ENCODE measurements at regions not wholly inside any gene's neighbourhood (a gene's known extent, or its start where the extent isn't known, plus 50 kb on each side); places are given as distances from the start of the nearest gene placed in this dataset.

DNA sequence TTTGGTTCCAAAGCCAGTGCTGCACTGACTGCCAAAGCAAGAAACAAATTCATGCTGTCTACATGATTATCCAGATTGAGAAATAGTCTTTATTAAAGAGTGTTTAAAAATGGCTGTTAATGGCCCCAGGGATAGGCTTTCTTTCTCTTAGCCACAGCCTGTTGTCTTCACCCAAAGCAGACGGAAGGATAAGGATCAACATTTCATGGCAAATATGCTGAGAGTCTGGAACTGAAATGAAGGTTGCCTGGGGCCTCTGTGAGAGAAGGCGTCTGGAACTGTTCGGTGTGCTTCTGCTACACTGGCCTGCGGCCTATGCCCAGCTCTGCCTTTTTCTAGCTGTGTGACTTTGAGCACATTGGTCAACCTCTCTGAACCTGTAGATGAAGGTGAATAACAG lies 373.0 kb upstream of the ZFP64 start:
- no peak for DNase-seq

DNA sequence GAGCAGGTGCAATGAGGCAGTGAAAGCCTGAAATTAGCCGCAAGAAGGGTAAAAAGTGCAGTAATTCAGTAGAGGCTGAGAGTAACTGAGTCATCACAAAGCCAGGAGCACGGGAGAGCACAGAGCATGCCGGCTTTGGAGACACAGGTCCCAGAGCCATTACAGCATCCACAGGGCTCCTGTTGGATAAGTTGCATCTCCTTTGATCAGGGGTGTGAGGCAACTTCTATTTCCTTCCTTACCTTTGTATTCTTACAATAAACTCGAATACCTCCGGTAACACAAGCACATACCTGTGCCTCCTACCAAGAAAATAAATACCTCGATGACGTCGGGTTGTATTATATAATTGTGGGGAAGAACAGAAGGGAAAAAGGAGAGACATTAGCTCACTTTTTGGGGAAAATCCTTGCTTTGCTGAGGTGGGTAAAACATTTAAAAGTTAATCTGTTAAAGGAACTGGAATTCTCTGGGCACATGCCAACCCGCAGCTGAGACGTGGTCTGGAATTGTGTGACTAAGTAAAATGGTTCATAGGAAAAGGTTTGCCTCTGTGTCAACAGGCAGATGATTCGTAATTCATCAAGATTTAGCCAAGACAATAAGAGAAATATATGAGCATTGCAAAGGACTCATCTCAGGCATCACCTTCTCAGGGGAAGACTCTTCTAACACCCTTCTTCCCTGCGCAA lies 360.7 kb upstream of the ZFP64 start:
- no peak for DNase-seq

DNA sequence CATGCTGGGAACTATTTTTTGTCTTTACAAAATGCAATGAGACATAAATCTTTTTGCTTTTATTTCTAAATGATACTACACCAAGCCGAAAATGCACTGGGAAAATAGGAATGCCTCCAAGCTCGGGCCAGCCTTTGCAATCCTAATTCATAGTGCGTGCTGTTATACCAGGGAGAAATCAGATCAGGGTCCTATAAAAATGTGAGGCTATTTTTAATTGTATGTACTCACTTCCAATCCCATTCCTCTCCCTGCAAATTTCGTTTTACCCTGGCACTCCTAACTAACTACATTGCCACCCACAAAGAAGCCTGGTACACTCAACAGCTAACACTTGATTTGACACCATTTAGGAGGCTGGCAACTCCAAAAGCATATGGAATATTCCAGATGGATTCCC lies 350.6 kb upstream of the ZFP64 start:
- DNase-seq = no peak

DNA sequence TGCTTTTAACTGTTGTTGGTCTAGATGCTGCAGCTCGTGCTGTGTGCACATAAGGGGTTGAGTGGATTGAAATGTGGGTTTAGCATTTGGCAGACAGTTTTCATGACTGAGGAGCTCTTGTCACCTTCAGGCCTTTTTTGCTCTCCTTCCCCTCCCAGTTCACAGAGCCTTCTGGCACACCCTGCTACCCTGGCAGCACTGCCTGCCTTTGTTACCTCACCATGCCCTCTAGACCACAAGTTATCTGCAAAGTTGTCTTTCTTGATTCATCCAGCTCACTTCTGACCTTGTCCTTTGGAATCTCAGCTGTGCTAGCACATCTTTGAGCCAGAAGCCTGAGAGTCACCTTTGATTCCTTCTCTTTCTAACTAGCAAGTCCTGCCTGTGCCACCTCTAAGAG lies 348.9 kb upstream of the ZFP64 start:
- DNase-seq = no peak

DNA sequence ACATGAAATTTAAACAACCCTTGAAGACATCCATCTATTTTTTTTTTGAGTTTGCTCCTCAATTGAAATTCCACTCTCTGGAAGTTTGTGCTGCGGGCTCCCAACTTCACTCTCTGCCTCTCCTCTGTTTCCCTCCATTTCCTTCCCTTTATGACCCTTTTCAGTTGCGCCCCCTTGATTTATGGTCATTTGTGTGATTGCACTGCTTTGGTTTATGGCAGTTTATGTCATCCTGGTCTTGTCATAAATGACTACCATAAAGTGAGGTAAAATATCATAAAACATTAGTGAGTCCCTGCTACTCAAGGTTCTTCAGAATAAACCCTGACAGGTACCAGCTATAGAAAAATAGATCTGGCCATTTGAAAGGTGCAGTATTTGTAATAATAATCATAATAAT lies 348.3 kb upstream of the ZFP64 start:
- DNase-seq = no peak

DNA sequence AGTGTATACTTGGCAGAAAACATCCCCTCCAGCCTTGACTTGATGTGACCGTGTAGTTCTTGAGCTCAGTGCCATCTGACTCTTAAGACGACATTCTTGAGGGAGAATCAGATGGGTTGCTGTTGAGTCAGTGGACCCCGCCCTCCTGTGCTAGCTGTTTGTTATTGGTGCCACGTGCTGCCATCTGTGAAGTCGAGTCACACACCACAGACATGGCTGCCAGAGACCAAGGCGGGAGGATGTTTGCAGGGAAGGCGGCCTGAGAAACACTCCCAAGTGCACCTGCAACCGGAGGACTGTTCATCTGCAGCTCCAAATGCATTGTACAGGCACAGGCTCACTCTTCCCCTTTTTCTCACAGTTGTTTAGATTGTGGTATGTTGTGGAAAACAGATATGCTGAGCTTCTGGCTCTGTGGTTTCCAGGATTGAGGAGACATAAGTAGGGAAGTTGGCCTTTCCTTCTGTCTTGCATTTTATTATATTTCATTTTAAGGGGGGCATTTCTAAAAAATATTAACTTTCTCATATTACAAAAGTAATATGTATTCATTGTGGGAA lies 345.3 kb upstream of the ZFP64 start:
- DNase-seq = no peak

DNA sequence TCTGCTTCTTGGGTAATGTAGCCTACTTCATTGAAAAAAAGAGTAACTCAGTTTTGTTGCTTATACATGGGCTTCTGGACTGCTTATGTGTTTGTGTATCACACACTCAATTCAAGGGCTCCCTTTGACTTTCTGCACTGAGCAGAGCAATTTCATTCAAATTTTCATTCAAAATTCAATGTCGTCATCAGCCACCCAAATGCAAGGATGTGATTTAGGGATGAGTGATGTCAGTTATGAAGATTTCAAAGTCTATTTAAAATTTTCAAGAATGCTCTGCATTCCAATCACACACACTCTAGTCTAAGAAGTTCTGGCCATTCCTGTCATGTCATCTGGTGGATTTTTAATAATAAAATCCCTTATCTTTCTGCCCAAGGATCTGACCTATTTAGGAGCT lies 344.5 kb upstream of the ZFP64 start:
- no peak for DNase-seq

DNA sequence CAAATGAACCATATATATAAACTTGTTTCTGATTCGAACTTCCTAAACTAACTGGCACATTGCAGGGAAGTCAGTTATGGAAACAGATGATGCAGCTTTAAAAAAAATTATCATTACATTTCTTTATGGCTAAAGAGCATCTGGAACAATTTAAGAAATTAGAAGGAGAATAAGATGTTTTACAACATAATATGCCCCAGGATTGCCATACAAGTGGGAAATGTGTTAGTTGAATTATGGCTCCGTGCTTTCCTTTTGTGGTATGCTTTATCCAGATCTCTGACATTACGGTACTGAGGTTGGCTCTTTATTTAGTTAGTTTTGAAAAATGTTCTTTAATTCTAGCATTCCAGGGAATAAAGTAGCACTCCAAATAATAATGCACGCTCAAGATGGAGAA lies 343.0 kb upstream of the ZFP64 start:
- DNase-seq = peak; percentile 1

DNA sequence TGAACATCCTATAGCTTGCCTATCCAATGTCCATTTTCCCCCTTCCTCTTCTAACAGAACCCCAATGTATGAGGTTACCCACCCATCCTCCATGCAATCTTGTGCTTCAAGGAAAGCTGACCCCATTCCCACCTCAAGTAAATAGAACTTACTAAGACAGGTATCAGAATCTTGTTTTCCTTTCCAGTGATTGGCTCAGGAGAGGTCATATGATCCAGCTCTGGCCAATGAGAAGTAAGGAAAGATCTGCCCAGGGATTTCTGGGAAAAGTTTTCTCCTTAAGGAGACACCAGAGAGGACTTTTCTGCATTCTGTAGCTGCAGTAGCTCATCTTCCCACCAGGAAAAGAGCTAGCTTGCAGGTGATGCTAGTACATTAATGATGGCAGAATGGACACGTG lies 341.8 kb upstream of the ZFP64 start:
- no peak for DNase-seq

DNA sequence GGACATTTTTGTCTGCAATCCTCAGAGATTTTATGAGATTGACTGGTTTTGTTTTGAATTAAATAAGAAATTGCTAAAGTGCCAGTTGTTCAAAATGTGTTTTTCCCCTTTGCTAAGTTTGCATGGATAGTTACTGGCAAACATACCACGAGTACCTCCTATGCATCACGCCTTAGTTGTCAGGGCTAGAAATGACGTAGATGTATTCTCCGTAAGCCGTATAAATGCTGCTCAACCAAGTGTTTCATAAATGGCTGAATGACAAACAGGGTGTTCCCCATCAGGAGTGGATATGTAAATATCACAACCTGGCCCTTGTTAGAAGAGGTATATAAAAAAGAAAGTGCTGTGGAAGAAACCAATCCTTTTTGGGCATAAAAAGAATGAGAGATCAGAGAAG lies 341.1 kb upstream of the ZFP64 start:
- no peak for DNase-seq

DNA sequence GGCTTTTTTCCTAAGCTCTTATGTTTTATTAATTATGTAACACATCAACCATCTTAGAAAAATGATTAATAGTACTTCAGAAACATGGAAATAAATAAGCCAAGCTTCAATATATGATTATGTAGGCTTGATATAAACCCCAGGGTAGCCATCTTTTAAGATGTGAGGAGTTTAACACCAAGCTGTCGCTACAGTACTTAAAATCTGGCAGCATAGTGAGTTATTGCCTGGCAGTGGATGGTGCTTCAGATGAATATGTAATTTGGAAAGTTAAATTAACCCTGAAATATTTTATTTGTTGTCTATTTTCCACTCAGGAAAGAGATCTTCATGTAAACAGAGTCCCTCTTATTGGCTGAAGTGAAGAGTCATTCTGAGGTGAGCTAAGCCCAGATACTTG lies 339.0 kb upstream of the ZFP64 start:
- DNase-seq = no peak

DNA sequence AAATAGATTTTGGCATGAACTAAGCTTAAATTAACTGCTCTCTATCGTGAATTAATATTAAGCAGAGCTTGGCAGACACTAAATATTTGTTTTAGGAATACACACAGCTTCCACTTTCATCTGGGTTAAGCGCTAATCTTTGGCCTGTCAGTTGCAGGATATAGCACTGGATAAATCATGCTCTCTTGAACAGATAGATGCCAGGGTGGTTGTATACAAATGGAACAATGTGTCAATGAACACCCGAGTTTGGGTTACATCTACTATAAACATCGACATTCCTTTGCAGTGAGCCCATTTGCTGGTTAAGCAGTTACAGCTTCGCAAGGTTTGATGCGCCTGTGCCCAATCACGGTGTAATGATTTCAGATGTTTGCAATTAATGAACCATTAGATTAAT lies 338.2 kb upstream of the ZFP64 start:
- DNase-seq = no peak

DNA sequence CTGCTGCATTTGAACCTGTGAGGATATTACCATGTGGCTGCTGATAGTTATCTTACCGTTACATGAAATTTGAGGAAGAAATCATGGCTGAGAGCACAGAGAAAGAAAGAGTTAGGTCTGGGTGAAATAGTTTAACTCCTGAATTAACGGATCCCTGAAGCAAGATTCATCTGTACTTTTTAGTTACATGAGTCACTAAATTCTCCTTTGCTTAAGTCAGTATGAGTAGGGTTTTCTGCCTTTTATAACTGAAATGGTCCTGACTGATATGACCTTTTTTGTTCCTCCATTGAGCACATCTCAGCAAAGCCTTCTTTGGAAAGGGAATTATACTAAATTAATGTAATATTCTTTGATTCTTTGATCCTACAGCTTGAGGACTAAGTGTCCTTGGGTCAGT lies 333.3 kb upstream of the ZFP64 start:
- no peak for DNase-seq

DNA sequence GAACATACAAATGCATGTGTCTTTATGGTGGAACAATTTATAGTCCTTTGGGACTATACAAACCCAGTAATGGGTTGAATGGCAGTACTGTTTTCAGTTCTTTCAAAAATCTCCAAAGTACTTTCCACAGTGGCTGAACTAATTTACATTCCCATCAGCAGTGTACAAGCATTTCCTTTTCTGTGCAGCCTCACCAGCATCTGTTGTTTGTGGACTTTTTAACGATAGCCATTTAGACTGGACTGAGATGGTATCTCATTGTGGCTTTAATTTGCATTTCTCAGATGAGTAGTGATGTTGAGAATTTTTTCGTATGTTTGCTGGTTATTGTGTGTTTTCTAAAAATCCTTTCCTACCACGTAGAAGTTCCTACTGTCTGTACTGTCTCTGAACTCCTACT lies 327.2 kb upstream of the ZFP64 start:
- no peak for DNase-seq

DNA sequence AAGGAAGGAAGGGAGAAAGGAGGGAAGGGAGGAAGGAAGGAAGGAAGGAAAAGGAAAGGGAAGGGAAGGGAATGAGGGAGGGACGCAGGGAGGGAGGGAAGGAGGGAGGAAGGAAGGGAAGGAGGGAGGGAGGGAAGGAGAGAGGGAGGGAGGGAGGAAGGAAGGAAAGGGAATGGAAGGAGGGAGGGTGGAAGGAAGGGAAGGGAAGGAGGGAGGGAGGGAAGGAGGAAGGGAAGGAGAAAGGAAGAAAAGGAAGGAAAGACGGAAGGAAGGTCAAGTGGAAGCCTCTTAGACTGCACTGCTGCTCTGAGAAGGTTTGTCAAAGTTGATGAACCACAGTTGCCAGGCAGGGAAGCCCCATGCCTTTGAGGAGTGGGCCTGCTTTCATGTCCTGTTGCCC lies 324.3 kb upstream of the ZFP64 start:
- DNase-seq = no peak

DNA sequence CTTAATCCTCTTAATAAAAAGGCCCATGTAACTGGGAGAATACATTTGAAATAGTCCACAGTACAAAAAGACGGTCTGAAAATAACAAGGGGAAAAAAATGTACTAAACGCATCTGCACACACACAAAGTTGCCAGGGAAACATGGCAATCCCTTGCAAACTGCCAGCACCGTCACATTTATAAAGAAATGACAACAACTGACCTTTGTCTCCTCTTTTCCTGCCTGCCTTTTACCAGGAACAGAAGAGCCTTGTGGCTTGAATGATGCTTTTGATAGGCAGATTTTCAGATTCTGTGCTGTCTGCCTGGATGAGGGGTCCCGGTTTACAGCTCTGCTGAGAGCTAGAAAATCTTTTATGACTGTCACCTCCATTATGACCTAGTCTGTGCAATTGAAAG lies 308.6 kb upstream of the ZFP64 start:
- no peak for DNase-seq

DNA sequence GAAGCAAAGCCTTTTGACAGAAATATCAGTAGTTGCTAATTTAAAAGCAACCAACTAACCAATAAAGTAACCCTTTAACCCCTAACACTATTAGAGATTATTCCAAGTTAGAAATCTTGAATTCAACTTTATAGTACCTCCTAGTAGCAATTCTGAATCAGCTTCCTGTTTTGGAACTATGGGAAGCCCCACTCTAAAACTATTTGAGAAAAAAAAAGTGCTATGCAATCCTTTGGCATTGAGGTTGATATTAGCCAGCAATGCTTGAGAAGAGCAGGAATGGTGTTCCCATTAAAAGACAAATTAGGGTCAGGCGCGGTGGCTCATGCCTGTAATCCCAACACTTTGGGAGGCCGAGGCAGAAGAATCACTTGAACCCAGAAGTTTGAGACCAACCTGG lies 306.2 kb upstream of the ZFP64 start:
- no peak for DNase-seq

DNA sequence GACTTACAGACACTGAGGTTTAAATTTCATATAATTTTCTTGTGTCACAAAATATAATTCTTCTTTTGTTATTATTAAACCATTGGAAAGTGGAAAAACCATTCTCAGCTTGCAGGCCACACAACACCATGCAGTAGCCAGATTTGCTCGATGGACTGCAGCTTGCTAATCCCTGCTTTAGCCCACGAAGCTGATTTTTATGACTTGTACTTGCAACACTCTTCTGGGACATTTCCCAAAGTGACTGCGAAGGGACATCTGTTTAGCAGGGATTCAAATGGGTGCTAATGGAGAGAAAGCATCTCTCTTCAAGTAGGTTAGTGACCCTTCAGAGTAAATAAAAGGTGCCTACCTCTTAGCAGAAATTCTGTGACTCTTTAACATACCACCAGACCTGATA lies 304.6 kb upstream of the ZFP64 start:
- no peak for DNase-seq

DNA sequence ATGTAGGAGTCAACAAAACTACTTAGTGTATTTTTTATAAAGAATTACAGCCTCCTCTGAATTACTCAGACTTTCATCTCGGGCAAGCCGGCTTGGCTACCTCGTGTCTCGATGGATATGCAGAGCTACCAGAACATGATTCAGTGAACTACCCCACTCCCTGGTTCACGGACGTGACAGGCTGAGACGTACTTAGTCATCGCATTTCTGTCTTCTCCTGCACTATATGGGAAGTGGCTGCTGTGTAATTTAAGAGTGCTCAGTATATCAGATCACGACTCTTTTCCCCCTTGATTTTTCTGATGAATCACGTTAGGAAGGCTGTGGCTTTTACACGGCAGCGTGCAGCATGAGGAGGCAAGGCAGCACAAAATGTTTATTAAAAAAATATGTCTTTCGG lies 302.7 kb upstream of the ZFP64 start:
- no peak for DNase-seq

DNA sequence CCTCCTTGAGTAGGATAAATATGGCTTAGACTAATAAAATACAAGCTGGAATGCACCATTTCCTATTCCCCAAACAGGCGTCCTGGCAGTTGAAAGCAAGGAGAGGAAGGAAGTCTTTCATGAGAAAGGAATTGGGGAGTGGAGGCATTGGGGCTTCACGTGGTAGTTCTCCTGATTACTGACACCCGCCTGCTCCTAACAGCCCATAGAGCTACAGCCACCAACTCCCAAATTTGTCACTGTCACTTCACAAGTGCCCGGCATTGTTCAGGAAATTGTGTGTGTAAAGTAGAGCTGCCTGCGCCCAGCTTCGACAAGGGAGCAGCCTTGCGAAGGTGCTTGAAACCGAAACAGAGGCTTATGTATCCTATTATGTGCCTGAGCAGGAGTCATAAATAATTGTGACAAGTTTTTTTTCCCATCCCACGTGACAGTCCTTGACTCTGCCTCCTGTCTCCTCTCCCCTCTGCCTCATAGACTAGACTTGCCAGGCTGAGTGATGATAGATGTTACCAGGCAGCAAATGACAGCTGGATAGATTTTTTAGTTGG lies 301.7 kb upstream of the ZFP64 start:
- DNase-seq = peak; percentile 38

DNA sequence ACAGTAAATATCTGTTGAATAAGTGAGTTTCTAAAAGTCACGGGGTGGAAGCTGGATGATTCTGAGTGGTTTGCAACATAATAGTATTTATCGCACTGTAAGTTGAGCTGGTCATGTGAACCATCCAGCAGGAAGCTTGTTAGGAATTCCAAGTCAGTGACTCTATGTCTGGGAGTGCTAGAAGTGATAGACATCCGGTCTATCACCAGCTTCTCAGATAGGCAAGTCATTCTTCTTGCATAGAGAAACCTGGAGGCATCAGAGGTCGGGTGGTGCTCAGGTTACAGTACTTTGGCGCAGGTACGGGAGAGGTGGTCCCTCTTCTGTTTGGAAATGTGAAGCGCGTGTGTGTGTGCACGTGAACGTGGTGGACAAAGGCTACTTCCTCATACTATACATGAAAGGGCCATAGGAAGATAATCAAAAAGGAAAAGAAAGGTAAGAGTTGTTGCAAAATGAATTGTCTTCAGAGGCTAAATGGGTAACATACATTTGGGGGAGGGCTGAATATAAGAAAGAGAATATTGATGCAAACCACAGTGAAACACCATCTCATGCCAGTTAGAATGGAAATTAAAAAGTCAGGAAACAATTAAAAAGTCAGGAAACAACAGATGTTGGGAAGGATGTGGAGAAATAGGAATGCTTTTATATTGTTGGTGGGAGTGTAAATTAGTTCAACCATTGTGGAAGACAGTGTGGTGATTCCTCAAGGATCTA lies 299.3 kb upstream of the ZFP64 start:
- no peak for DNase-seq

DNA sequence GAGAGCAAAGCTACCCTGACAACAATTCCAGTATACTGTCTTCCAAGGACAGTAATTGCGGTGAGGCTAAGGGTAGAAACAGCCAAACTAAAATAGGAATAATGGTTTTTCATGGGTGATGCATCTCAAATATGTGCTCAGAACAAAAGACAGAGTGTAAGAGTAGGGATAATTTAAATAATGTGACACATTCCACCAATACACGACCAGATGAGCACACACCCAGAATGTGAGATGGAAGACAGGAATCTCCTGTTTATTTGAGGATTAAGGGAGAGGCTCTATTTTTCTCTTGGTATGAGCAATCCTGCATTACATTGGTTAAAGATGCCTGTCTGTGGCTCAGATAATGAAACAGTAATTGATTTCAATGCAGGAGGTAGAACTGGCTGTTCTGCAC lies 292.9 kb upstream of the ZFP64 start:
- DNase-seq = no peak

DNA sequence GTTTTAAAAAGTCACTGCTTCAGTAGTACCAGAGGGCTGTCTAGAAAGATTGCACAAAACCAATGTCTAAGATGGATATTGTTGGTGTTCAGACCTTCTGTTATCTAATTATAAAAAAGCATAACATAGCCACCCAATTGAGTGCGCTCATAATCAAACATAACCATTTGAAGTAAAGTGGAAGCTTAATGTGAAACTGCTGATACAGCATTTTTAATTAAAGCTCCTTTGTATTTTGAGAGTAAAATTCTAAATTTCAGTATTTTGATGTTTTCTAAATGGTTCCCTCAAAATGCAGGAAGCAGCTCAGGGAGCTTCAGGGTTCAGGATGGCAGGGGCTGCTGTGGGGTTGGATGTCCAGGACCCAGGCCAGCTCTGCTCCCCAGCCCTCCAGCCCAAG lies 291.8 kb upstream of the ZFP64 start:
- no peak for DNase-seq

DNA sequence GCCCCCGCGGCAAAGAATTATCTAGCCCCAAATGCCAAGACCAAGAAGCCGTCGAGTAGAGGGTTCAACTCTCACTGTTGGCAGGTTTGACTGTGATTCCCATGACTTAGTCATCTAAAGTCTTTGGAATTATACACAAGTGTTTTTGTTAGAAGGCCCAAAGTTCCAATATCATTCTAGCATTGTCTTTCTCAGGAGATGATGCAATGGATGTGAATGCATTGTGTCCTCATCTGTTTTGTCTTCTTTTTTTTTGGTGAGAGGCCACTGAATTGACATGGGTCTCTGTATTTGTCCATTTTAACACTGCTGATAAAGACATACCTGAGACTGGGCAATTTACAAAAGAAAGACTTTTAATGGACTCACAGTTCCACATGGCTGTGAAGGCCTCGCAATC lies 290.5 kb upstream of the ZFP64 start:
- DNase-seq = no peak

Measured in hindlimb muscle (tissue), 1 donor.